ENCODE measurements at regions not wholly inside any gene's neighbourhood (a gene's known extent, or its start where the extent isn't known, plus 50 kb on each side); places are given as distances from the start of the nearest gene placed in this dataset.
"Not testable (repeated sequence)": the region's sequence is repeated elsewhere in the genome, so short reads cannot be mapped to it uniquely, and the experiment has no call there.

DNA sequence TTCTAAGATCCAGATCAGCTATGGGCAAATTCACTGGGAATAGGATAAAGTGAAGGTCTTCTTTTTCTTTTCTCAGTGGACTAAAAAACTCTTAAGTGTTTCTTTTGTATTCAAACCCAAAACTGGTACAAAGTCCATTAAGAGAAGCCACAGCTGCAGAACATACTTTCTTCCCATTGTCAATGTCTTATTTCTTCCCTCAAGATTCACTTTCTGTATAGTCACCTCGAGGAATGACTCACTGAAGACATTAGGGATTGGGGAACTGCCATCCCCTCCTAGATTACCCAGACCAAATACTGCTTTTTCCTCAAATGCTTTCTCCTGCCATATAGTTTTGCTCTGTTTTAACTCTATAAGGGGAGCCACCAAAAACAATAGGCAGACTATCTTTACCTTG, 117.4 kb upstream of the SYT13 start:
- not testable (repeated sequence) for TF ChIP-seq TAF1, POLR2A (IDR thresholded peaks at IDR 0.05; ENCODE audit: low read depth, low read length)
